ENCODE measurements at regions not wholly inside any gene's neighbourhood (a gene's known extent, or its start where the extent isn't known, plus 50 kb on each side); places are given as distances from the start of the nearest gene placed in this dataset.

DNA sequence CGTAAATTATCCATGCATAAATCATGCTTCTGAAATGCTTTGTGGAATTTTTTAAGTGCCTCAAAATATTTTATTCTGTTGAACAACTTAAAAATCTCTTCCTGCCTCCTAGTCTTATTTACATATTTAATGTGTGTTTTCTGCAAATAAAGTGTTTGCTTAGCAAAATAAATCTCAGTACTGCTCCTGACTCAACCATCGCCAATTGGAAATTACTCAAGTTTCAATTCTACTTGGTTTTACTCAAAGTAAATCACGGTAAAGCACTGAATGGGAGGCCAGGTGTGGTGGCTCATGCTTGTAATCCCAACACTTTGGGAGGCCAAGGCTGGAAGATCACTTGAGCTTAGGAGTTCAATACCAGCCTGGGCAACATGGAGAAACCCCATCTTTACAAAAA is 152.2 kb upstream of the NR5A2 start:
- TF ChIP-seq SIN3A (IDR thresholded peaks at IDR 0.05; ENCODE audit: borderline replicate concordance, insufficient read depth, low read length) = no peak
- no peak for TF ChIP-seq FOXP2 (optimal IDR thresholded peaks at IDR 0.05; ENCODE audit: borderline replicate concordance, extremely low read depth, extremely low read length, insufficient read depth)
- TF ChIP-seq, protein P1, sequence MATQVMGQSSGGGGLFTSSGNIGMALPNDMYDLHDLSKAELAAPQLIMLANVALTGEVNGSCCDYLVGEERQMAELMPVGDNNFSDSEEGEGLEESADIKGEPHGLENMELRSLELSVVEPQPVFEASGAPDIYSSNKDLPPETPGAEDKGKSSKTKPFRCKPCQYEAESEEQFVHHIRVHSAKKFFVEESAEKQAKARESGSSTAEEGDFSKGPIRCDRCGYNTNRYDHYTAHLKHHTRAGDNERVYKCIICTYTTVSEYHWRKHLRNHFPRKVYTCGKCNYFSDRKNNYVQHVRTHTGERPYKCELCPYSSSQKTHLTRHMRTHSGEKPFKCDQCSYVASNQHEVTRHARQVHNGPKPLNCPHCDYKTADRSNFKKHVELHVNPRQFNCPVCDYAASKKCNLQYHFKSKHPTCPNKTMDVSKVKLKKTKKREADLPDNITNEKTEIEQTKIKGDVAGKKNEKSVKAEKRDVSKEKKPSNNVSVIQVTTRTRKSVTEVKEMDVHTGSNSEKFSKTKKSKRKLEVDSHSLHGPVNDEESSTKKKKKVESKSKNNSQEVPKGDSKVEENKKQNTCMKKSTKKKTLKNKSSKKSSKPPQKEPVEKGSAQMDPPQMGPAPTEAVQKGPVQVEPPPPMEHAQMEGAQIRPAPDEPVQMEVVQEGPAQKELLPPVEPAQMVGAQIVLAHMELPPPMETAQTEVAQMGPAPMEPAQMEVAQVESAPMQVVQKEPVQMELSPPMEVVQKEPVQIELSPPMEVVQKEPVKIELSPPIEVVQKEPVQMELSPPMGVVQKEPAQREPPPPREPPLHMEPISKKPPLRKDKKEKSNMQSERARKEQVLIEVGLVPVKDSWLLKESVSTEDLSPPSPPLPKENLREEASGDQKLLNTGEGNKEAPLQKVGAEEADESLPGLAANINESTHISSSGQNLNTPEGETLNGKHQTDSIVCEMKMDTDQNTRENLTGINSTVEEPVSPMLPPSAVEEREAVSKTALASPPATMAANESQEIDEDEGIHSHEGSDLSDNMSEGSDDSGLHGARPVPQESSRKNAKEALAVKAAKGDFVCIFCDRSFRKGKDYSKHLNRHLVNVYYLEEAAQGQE (IDR thresholded peaks at IDR 0.05; ENCODE audit: insufficient read depth in 1 of 2, low read depth in 2 of 2, low read length in 2 of 2) = no peak
- TF ChIP-seq POLR2AphosphoS5 (IDR thresholded peaks at IDR 0.05; ENCODE audit: low read depth, low read length) = no peak
- TF ChIP-seq TAF1 (IDR thresholded peaks at IDR 0.05; ENCODE audit: borderline replicate concordance, insufficient read depth, low read length) = no peak

DNA sequence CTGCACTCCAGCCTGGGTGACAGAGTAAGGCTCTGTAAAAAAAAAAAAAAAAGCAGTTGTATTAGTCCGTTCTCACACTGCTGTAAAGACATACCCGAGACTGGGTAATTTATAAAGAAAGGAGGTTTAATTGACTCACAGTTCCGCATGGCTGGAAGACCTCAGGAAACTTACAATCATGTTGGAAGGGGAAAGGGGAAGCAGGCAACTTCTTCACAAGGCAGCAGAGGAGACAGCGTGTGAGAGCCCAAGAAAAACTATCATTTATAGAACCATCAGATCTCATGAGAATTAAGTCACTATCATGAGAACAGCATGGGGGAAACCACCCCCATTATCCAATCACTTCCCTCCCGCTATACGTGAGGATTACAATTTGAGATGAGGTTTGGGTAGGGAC is 151.7 kb upstream of the NR5A2 start:
- TF ChIP-seq SIN3A (IDR thresholded peaks at IDR 0.05; ENCODE audit: borderline replicate concordance, insufficient read depth, low read length) (no peak), TAF1 (IDR thresholded peaks at IDR 0.05; ENCODE audit: borderline replicate concordance, insufficient read depth, low read length) (no peak), POLR2AphosphoS5 (IDR thresholded peaks at IDR 0.05; ENCODE audit: low read depth, low read length) (no peak), FOXP2 (optimal IDR thresholded peaks at IDR 0.05; ENCODE audit: borderline replicate concordance, extremely low read depth, extremely low read length, insufficient read depth) (no peak)
- TF ChIP-seq, protein P1 (IDR thresholded peaks at IDR 0.05; ENCODE audit: insufficient read depth in 1 of 2, low read depth in 2 of 2, low read length in 2 of 2) = no peak

DNA sequence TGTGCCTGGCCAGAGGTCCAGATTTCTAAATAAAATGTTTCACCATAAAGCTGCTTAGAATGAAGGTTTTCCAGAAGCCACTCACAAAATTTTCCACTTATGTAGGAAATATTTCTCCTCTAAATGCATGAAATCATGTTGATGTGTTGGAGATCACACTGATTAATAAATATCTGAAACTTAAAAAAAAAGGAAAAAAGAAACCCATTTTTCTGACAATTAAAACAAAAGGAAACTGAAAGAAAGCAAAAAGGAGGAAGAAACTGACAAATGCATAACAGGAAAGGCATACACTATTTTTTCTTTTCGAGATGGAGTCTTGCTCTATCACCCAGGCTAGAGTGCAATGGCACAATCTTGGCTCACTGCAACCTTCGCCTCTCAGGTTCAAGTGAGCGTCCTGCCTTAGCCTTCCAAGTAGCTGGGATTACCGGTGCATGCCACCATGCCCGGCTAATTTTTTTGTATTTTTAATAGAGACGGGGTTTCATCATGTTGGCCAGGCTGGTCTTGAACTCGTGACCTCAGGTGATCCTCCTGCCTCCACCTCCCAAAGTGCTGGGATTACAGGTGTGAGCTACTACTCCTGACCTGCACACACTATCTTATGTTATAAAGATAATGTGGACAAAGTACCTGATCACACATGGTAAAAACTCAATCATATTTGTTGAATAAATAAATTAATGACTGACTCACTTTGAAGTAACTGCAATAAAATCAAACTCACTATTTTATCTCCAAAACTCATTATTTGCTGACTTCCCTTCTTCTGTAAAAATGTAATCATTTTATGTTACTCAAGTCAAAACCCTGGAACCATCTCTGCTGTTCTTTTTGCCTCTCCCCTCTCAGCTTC is 149.8 kb upstream of the NR5A2 start:
- no peak for TF ChIP-seq SIN3A (IDR thresholded peaks at IDR 0.05; ENCODE audit: borderline replicate concordance, insufficient read depth, low read length)
- TF ChIP-seq, protein P1 (IDR thresholded peaks at IDR 0.05; ENCODE audit: insufficient read depth in 1 of 2, low read depth in 2 of 2, low read length in 2 of 2) = no peak
- TF ChIP-seq TAF1 (IDR thresholded peaks at IDR 0.05; ENCODE audit: borderline replicate concordance, insufficient read depth, low read length) = no peak
- TF ChIP-seq FOXP2 (optimal IDR thresholded peaks at IDR 0.05; ENCODE audit: borderline replicate concordance, extremely low read depth, extremely low read length, insufficient read depth) = no peak
- TF ChIP-seq POLR2AphosphoS5 (IDR thresholded peaks at IDR 0.05; ENCODE audit: low read depth, low read length) = no peak

DNA sequence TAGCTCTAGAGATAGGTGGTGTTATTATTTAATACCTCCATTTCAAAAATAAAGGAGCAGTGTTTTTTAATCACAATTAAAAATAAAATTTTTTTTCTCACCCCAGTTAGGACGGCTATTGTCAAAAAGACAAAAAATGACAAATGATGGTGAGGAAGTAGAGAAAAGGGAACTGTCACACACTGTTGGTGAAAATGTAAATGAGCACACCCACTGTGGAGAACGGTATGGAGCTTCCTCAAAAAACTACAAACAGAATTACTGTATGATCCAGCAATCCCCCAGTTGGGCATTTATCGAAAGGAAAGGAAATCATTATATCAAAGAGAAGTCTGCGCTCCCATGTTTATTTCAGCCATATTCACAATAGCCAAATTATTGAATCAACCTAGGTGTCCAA is 148.7 kb upstream of the NR5A2 start:
- no peak for TF ChIP-seq FOXP2 (optimal IDR thresholded peaks at IDR 0.05; ENCODE audit: borderline replicate concordance, extremely low read depth, extremely low read length, insufficient read depth)
- TF ChIP-seq, protein P1 (IDR thresholded peaks at IDR 0.05; ENCODE audit: insufficient read depth in 1 of 2, low read depth in 2 of 2, low read length in 2 of 2) = no peak

Data from PFSK-1 (cell line).